Parathyroid adenoma (tissue), 2 donors: ENCODE measurements at regions not wholly inside any gene's neighbourhood (a gene's known extent, or its start where the extent isn't known, plus 50 kb on each side); places are given as distances from the start of the nearest gene placed in this dataset.

Source experiments
- H2AFZ ChIP-seq: fragments of 300-600 bp; sonication (generic); one replicate; pipeline ENCODE4 v1.7.0; 2017; ENCODE audit warnings: antibody characterized with exemption, mild to moderate bottlenecking
- H3K27ac ChIP-seq: fragments of 300-600 bp; sonication (generic); one replicate; pipeline ENCODE4 v1.7.0; 2017
- H3K27me3 ChIP-seq: fragments of 300-600 bp; sonication (generic); one replicate; pipeline ENCODE4 v1.7.0; 2017; ENCODE audit warnings: low read length; ENCODE audit not compliant: control insufficient read depth, insufficient read depth
- H3K36me3 ChIP-seq: fragments of 300-600 bp; sonication (generic); one replicate; pipeline ENCODE4 v1.7.0; 2017; ENCODE audit warnings: low read length; ENCODE audit not compliant: control insufficient read depth, insufficient read depth
- H3K4me1 ChIP-seq: fragments of 300-600 bp; sonication (generic); one replicate; pipeline ENCODE4 v1.7.0; 2017; ENCODE audit warnings: control low read depth
- H3K4me2 ChIP-seq: fragments of 300-600 bp; sonication (generic); one replicate; pipeline ENCODE4 v1.7.0; 2017; ENCODE audit warnings: low read length
- H3K4me3 ChIP-seq: fragments of 300-600 bp; sonication (generic); one replicate; pipeline ENCODE4 v1.7.0; 2017; ENCODE audit warnings: low read depth, low read length
- H3K79me2 ChIP-seq: fragments of 300-600 bp; sonication (generic); one replicate; pipeline ENCODE4 v1.7.0; 2017; ENCODE audit warnings: control low read depth
- H3K9ac ChIP-seq: fragments of 300-600 bp; sonication (generic); one replicate; pipeline ENCODE4 v1.7.0; 2017; ENCODE audit warnings: mild to moderate bottlenecking
- H3K9me3 ChIP-seq: fragments of 300-600 bp; sonication (generic); one replicate; pipeline ENCODE4 v1.7.0; 2017; ENCODE audit warnings: low read length; ENCODE audit not compliant: control insufficient read depth
- CTCF ChIP-seq: fragments of 300-600 bp; sonication (generic); IDR thresholded peaks from one replicate; pipeline ENCODE4 v1.7.0; 2017; ENCODE audit warnings: antibody characterized with exemption, mild to moderate bottlenecking
- donor health status: primary hyperparathyroidism.

- H3K4me2 ChIP-seq, result no peak overlapping the region
- H3K4me3 ChIP-seq, result no peak overlapping the region
- H3K9me3 ChIP-seq, result no peaks in the 10 kb centered on the region
- H3K4me1 ChIP-seq, result no peaks in the 10 kb centered on the region
- H3K27ac ChIP-seq, result no peak overlapping the region
- no peak overlapping the region for H2AFZ ChIP-seq
- H3K9ac ChIP-seq, result no peak overlapping the region
- no peaks in the 10 kb centered on the region for H3K79me2 ChIP-seq
- no peaks in the 10 kb centered on the region for H3K27me3 ChIP-seq
- H3K36me3 ChIP-seq, result no peaks in the 10 kb centered on the region
- TF ChIP-seq CTCF, result no peak
Observed at GRCh38 chr13:106049171-106049570, 486.3 kb downstream of the EFNB2 start.

- H2AFZ ChIP-seq, result no peak overlapping the region
- no peaks in the 10 kb centered on the region for H3K4me1 ChIP-seq
- no peak overlapping the region for H3K4me2 ChIP-seq
- H3K36me3 ChIP-seq, result no peaks in the 10 kb centered on the region
- no peak overlapping the region for H3K9ac ChIP-seq
- no peaks in the 10 kb centered on the region for H3K27me3 ChIP-seq
- no peak overlapping the region for H3K27ac ChIP-seq
- H3K79me2 ChIP-seq, result no peaks in the 10 kb centered on the region
- no peak overlapping the region for H3K4me3 ChIP-seq
- no peak for TF ChIP-seq CTCF
- no peaks in the 10 kb centered on the region for H3K9me3 ChIP-seq
Observed at GRCh38 chr13:106048386-106048785, 487.1 kb downstream of the EFNB2 start.

GRCh38 chr13:106047859-106048258 is 487.6 kb downstream of the EFNB2 start:
- no peak for TF ChIP-seq CTCF
- Histone ChIP-seq H3K4me2 (no peak overlapping the region), H2AFZ (no peak overlapping the region), H3K36me3 (no peaks in the 10 kb centered on the region), H3K27ac (no peak overlapping the region), H3K79me2 (no peaks in the 10 kb centered on the region), H3K9me3 (no peaks in the 10 kb centered on the region), H3K27me3 (no peaks in the 10 kb centered on the region), H3K4me1 (no peaks in the 10 kb centered on the region), H3K9ac (no peak overlapping the region), H3K4me3 (no peak overlapping the region)

- Histone ChIP-seq H3K4me3 (no peak overlapping the region), H2AFZ (no peak overlapping the region), H3K79me2 (no peaks in the 10 kb centered on the region), H3K36me3 (no peaks in the 10 kb centered on the region), H3K4me1 (no peaks in the 10 kb centered on the region), H3K27me3 (no peaks in the 10 kb centered on the region), H3K27ac (no peak overlapping the region), H3K9me3 (no peaks in the 10 kb centered on the region), H3K4me2 (no peak overlapping the region), H3K9ac (no peak overlapping the region)
- no peak for TF ChIP-seq CTCF
Observed at GRCh38 chr13:106042996-106043581, 492.4 kb downstream of the EFNB2 start.

GRCh38 chr13:106041445-106041844 is 494.0 kb downstream of the EFNB2 start:
- no peak overlapping the region for H3K9ac ChIP-seq
- no peak overlapping the region for H3K4me3 ChIP-seq
- H3K9me3 ChIP-seq, result no peaks in the 10 kb centered on the region
- no peaks in the 10 kb centered on the region for H3K79me2 ChIP-seq
- H3K27me3 ChIP-seq, result no peaks in the 10 kb centered on the region
- H3K36me3 ChIP-seq, result no peaks in the 10 kb centered on the region
- no peaks in the 10 kb centered on the region for H3K4me1 ChIP-seq
- H3K27ac ChIP-seq, result no peak overlapping the region
- no peak for TF ChIP-seq CTCF
- H3K4me2 ChIP-seq, result no peak overlapping the region
- no peak overlapping the region for H2AFZ ChIP-seq
